Stimulated activated naive B cell treated with anti-CD40 and anti-IgM and Interleukin-4, amounts not matched to agents 10 μg/mL and 1 μg/mL and 100 μg/mL, for 72 hours (primary cell): ENCODE measurements at regions not wholly inside any gene's neighbourhood (a gene's known extent, or its start where the extent isn't known, plus 50 kb on each side); places are given as distances from the start of the nearest gene placed in this dataset.
"Not testable (repeated sequence)": the region's sequence is repeated elsewhere in the genome, so short reads cannot be mapped to it uniquely, and the experiment has no call there.

Source experiments
- ATAC-seq, 2 donors: fragments of 150-1000 bp; cut with Tn5 transposase; replicated peaks; 2 replicates each; pipeline ENCODE4 v1.10.0; 2021; ENCODE audit warnings: moderate library complexity in 1 of 2
- DNase-seq: peaks from one replicate; pipeline ENCODE4 v3.0.0; 2021
- H3K27ac Mint-ChIP-seq: one replicate; pipeline ENCODE4 v1.8.0; 2022; ENCODE audit warnings: mild to moderate bottlenecking, mixed read lengths
- H3K27me3 Mint-ChIP-seq, 2 donors: one replicate each; pipeline ENCODE4 v1.8.0; 2022; ENCODE audit warnings: mixed read lengths in 2 of 2
- H3K36me3 Mint-ChIP-seq, 2 donors: one replicate each; pipeline ENCODE4 v1.8.0; 2022; ENCODE audit warnings: mixed read lengths in 2 of 2, mild to moderate bottlenecking in 1 of 2
- H3K4me1 Mint-ChIP-seq, 2 donors: one replicate each; pipeline ENCODE4 v1.8.0; 2022; ENCODE audit warnings: mixed read lengths in 2 of 2, mild to moderate bottlenecking in 1 of 2
- H3K4me3 Mint-ChIP-seq, 2 donors: one replicate each; pipeline ENCODE4 v1.8.0; 2022; ENCODE audit warnings: mild to moderate bottlenecking in 2 of 2, mixed read lengths in 2 of 2, moderate library complexity in 1 of 2
- H3K9me3 Mint-ChIP-seq, 2 donors: one replicate each; pipeline ENCODE4 v1.8.0; 2022; ENCODE audit warnings: mixed read lengths in 2 of 2, mild to moderate bottlenecking in 1 of 2

DNA sequence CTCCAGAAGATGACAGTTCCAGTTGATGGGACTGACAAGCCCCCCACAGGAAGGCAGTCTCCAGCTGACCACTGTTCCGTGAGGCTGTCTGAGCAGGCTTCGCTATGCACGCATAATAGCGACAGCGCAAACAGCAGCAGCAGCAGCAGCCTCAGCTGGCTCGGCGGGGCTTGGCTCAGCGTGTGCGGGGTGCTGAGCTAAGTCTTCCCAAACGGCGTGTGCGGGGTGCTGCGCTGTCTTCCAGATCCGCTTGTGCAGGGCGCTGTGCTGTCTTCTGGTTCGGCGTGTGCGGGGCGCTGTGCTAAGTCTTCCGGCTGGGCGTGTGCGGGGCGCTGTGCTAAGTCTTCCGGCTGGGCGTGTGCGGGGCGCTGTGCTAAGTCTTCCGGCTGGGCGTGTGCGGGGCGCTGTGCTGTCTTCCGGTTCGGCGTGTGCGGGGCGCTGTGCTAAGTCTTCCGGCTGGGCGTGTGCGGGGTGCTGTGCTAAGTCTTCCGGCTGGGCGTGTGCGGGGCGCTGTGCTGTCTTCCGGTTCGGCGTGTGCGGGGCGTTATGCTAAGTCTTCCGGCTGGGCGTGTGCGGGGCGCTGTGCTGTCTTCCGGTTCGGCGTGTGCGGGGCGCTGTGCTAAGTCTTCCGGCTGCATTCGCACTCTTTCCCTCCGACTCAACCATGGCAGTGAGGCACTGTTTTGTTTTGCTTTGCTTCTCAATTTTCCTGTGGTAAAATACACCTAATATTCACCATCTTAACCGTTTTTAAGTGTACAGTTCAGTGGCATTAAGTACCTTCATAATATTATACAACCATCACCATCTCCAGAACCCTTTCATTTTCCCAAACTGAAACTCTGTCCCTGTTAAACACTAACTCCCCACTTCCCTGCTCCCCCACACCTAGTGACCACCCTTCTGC is 156.1 kb downstream of the BMP7 start:
- H3K4me1 Mint-ChIP-seq, H3K27ac Mint-ChIP-seq, DNase-seq, H3K36me3 Mint-ChIP-seq, H3K9me3 Mint-ChIP-seq, ATAC-seq, H3K4me3 Mint-ChIP-seq: not testable (repeated sequence)
- H3K27me3 Mint-ChIP-seq, result peaks cover 6 to 16% of the 10 kb centered on the region in 2 donors

DNA sequence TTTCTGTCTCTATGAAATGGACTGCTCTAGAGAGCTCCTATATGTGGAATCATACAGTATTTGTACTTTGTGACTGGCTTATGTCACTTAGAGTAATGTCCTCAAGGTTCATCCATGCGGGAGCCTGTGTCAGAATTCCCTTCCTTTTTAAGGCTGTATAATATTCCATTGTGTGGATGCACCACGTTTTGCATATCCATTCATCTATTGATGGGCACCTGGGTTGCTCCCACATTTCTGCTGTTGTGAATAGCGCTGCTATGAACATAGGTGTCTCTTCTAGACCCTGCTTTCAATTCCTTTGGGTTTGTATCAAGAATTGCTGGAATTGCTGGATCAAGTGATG is 155.4 kb downstream of the BMP7 start:
- DNase-seq, result no peak
- no peak overlapping the region for H3K27ac Mint-ChIP-seq
- H3K4me3 Mint-ChIP-seq, result no peak overlapping the region
- peaks cover 6 to 20% of the 10 kb centered on the region in 2 donors for H3K27me3 Mint-ChIP-seq
- H3K9me3 Mint-ChIP-seq, result peaks cover 4 to 8% of the 10 kb centered on the region in 2 donors
- H3K36me3 Mint-ChIP-seq, result no peaks in the 10 kb centered on the region
- peaks cover 0 to 2% of the 10 kb centered on the region in 2 donors for H3K4me1 Mint-ChIP-seq
- no peak for ATAC-seq

DNA sequence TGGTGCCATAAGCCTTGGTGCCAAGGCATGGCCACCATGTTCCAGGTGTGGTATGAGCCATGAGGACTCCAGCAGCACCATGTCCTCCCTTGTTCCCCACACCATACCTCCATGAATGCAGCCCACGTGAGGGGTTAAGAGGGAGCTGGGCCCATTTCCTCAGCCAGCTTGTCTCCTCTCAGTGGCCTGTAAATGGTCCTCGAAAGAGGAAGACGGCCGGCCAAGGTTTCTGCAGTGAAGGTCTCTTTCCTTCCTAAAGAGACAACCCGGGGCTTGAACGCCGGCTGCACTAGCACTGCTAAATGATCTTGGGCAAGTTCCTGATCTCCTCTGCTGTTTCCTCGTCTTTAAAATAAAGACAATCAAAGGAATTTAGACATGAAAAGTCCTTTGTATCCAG is 154.0 kb downstream of the BMP7 start:
- Mint-ChIP-seq H3K4me1 (no peaks in the 10 kb centered on the region), H3K27ac (no peak overlapping the region), H3K27me3 (peaks cover 6 to 16% of the 10 kb centered on the region in 2 donors), H3K4me3 (no peak overlapping the region), H3K36me3 (no peaks in the 10 kb centered on the region), H3K9me3 (peaks cover 0 to 4% of the 10 kb centered on the region in 2 donors)
- DNase-seq (no peak), ATAC-seq (no peak)

- DNase-seq (no peak), ATAC-seq (no peak)
- Mint-ChIP-seq H3K27me3 (peaks cover 2 to 10% of the 10 kb centered on the region in 2 donors), H3K27ac (no peak overlapping the region), H3K4me1 (no peaks in the 10 kb centered on the region), H3K4me3 (no peak overlapping the region), H3K9me3 (peaks cover 0 to 4% of the 10 kb centered on the region in 2 donors), H3K36me3 (no peaks in the 10 kb centered on the region)
Measured at GRCh38 chr20:57114290-57115005, 152.0 kb downstream of the BMP7 start.

DNA sequence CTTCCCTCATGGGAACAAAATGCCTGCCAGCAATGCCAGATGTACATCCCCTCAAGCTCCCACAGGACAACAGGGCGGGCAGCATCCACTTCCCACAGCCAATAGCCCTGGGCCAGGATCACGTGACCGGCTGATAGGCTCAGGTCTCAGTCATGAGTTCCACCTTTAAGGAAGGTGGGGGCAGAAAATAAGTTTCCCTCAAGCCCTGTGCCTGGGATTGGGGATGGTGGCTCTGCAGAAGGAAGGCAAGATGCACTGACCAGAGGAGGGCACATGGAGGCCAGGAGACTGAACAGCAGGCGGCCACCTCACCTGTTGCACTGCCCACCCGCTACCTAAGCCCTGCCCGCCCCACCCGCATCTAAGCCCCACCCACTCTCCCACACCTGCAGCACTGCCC is 149.1 kb downstream of the BMP7 start:
- Mint-ChIP-seq H3K27ac (no peak overlapping the region), H3K36me3 (no peaks in the 10 kb centered on the region), H3K27me3 (peaks cover 5 to 11% of the 10 kb centered on the region in 2 donors), H3K9me3 (peaks cover 0 to 4% of the 10 kb centered on the region in 2 donors), H3K4me3 (no peak overlapping the region), H3K4me1 (no peaks in the 10 kb centered on the region)
- no peak for DNase-seq
- ATAC-seq, result no peak

GRCh38 chr20:57118107-57118769 is 148.2 kb downstream of the BMP7 start:
- no peaks in the 10 kb centered on the region for H3K36me3 Mint-ChIP-seq
- no peaks in the 10 kb centered on the region for H3K4me1 Mint-ChIP-seq
- H3K4me3 Mint-ChIP-seq, result no peak overlapping the region
- ATAC-seq (no peak), DNase-seq (no peak)
- peaks cover 5 to 14% of the 10 kb centered on the region in 2 donors for H3K27me3 Mint-ChIP-seq
- no peak overlapping the region for H3K27ac Mint-ChIP-seq
- H3K9me3 Mint-ChIP-seq, result peaks cover 0 to 4% of the 10 kb centered on the region in 2 donors
